HG03103 (cell line): ENCODE measurements at regions not wholly inside any gene's neighbourhood (a gene's known extent, or its start where the extent isn't known, plus 50 kb on each side); places are given as distances from the start of the nearest gene placed in this dataset.
A peak's percentile ranks its signal among the peaks of the same experiment; 100 is the strongest.

ENCODE experiments used
- ATAC-seq: cut with Tn5 transposase; IDR thresholded peaks from one replicate; pipeline ENCODE4 v1.9.1; 2021; ENCODE audit warnings: low read depth; ENCODE audit not compliant: unreplicated experiment

- ATAC-seq, result no peak
Observed at GRCh38 chr7:46152696-46153095, 231.6 kb upstream of the IGFBP3 start.

GRCh38 chr7:46150721-46151120 is 229.6 kb upstream of the IGFBP3 start:
- ATAC-seq, result no peak

GRCh38 chr7:46150202-46150601 is 229.1 kb upstream of the IGFBP3 start:
- no peak for ATAC-seq

- no peak for ATAC-seq
Observed at GRCh38 chr7:46147871-46148270, 226.8 kb upstream of the IGFBP3 start.

GRCh38 chr7:46146454-46147255 is 225.6 kb upstream of the IGFBP3 start:
- ATAC-seq, result no peak

GRCh38 chr7:46145412-46145811 is 224.3 kb upstream of the IGFBP3 start:
- ATAC-seq, result no peak

GRCh38 chr7:46143949-46144917 is 223.2 kb upstream of the IGFBP3 start:
- no peak for ATAC-seq

GRCh38 chr7:46143421-46143820 is 222.3 kb upstream of the IGFBP3 start:
- no peak for ATAC-seq

- ATAC-seq, result peak; percentile 96
Observed at GRCh38 chr7:46139079-46139478, 218.0 kb upstream of the IGFBP3 start.

GRCh38 chr7:46137725-46138124 is 216.7 kb upstream of the IGFBP3 start:
- no peak for ATAC-seq

- no peak for ATAC-seq
Observed at GRCh38 chr7:46135557-46135956, 214.5 kb upstream of the IGFBP3 start.

- ATAC-seq, result no peak
Observed at GRCh38 chr7:46134795-46135194, 213.7 kb upstream of the IGFBP3 start.

- no peak for ATAC-seq
Observed at GRCh38 chr7:46134385-46134784, 213.3 kb upstream of the IGFBP3 start.

- ATAC-seq, result no peak
Observed at GRCh38 chr7:46133751-46134150, 212.7 kb upstream of the IGFBP3 start.

GRCh38 chr7:46133072-46133471 is 212.0 kb upstream of the IGFBP3 start:
- no peak for ATAC-seq

GRCh38 chr7:46131916-46132795 is 211.1 kb upstream of the IGFBP3 start:
- no peak for ATAC-seq

- no peak for ATAC-seq
Observed at GRCh38 chr7:46129831-46130230, 208.8 kb upstream of the IGFBP3 start.

GRCh38 chr7:46127814-46128213 is 206.7 kb upstream of the IGFBP3 start:
- ATAC-seq, result no peak

GRCh38 chr7:46126675-46127300 is 205.7 kb upstream of the IGFBP3 start:
- ATAC-seq, result no peak

- ATAC-seq, result no peak
Observed at GRCh38 chr7:46123756-46124343, 202.8 kb upstream of the IGFBP3 start.
